ENCODE measurements at regions not wholly inside any gene's neighbourhood (a gene's known extent, or its start where the extent isn't known, plus 50 kb on each side); places are given as distances from the start of the nearest gene placed in this dataset.
"Not testable (repeated sequence)": the region's sequence is repeated elsewhere in the genome, so short reads cannot be mapped to it uniquely, and the experiment has no call there.

DNA sequence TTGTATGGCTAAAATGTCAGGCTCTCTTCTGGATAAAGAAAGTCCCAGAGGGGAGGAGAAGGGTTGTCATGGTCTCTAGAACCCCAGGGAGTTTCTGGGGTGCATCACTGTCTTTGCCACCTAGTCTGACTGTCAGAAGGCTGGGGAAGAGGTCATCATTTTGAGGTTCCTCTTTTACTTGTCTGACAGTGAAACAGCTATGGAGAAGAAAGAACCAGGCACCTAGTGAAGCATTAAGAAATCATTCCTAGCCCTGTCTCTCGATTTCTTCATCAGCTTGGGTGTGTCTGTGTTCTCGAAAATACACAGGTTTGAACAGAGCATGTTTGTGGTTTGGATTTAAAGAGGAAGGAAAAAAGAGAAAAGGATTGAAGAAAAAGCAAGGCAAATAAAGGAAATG is 158.7 kb upstream of the LRIG3 start:
- peak; percentile 29 for DNase-seq

- no peak for DNase-seq
Observed at GRCh38 chr12:59077575-59078426, 157.5 kb upstream of the LRIG3 start.

GRCh38 chr12:59077153-59077552 is 156.8 kb upstream of the LRIG3 start:
- no peak for DNase-seq

DNA sequence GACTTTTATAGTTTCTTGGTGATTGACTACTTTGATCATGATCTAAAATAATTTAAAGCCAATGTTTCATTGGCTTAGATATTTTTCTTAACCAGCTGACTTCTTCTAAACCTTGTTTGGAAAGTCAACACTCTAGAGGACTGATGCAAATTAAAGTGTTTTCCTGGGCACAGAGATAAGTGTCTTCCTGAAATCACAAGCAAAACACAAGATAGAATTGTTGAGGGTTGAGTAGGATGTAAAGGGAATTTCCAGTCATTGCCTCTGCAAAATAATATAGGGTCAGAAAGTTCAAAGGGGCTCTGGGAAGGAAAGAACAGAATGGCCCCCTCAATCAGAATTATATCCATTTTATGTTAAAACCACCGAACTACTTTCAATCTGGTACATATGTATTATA is 156.3 kb upstream of the LRIG3 start:
- no peak for DNase-seq

- no peak for DNase-seq
Observed at GRCh38 chr12:59075968-59076490, 155.7 kb upstream of the LRIG3 start.

- DNase-seq, result no peak
Observed at GRCh38 chr12:59075141-59075540, 154.8 kb upstream of the LRIG3 start.

GRCh38 chr12:59070322-59070933 is 150.1 kb upstream of the LRIG3 start:
- no peak for DNase-seq

GRCh38 chr12:59069516-59069915 is 149.2 kb upstream of the LRIG3 start:
- no peak for DNase-seq

- DNase-seq, result no peak
Observed at GRCh38 chr12:59068436-59068835, 148.1 kb upstream of the LRIG3 start.

DNA sequence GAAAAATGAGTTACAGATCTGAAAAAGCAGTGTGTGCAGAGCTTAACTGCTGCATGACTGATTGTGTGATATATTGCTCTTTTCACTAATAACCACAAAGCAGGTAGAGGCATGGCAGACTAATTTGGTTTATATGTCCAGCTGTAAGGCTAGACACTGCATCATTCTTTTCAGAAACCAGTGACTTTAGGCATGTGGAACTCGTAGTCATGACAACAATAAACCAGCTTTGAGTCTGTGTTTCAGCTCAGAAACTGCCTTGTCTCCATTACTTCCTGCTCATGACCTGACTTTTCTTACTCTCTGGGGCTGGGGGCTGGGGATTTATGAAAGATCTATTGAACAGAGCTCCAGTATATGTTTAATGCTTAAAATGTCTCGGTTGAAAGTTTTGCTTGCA is 146.8 kb upstream of the LRIG3 start:
- DNase-seq, result peak; percentile 12

DNA sequence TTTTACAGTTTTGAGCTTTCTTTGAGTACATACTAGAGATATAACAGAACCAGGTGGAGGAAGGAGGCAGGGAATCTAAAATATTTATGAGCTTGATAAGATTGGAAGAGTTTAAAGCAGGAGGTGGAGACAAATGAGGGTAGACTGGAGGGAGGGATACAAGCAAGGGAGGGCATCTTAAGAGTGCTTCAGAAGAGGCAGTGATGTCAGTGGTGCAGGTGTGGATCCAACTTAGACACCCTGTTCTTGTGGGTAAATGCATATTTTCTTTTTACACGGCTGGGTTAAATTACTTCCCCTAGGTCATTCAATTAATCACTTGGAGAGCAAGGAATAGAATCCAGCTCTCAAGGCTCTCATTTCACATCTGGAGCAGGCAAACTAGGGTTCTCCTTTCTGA is 146.1 kb upstream of the LRIG3 start:
- peak; percentile 6 for DNase-seq

DNA sequence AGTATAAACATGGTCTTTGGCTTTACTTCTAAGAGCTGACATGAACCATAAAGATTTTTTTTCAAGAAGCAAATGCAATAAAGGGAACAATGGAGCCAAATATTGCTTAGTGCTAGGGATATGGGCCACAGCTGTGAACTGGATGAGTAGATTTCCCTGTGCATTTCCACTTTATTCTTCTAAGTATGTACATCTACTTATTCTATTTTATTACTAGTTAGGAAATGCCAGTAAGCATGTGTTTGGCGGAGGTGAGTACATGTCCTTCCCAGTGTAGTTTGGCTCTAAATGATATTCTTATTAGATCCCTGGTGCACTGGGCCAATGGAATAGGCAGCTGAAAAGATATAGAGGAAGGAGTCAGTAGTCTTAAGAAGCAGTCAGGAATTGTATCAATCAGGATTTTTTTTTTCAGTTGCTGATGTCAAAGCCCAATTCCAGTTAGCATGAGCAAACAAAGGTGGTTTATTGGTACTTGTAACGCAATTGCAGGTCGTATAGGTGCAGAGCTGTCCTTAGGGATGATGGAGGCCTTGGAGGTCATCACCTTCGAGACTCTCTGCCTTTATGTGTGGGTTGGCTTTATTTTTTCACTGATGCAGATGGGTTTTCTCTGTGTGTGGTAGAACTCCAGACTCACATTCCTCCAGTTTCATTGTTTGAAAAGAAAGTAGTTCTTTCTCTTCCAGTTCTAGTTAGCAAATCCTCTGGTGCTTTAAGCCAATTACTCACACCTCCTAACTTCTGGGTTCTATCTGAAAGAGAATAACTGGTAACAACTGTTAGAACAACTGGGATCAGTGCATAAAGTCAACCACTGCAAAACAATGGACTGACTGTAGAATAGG is 139.0 kb upstream of the LRIG3 start:
- DNase-seq, result no peak

DNA sequence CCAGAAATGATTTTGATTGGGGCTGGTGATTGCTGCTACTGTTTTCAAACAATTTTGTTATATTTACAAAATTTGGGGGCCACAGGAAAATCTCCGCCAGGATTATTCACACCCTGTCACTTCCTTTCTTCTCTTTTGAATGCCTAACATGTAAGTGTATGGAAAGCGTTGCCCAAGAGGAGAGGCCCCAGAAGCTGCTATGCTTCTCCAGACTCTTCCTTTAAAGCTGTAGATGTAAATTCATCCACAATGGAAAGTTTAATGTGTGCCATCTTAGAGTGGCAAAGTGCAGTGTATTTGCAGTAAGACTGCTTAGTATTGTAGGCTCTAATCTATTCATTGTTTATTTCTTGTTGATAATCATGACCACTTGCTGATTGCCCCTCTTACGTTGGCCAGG is 136.7 kb upstream of the LRIG3 start:
- DNase-seq, result no peak

DNA sequence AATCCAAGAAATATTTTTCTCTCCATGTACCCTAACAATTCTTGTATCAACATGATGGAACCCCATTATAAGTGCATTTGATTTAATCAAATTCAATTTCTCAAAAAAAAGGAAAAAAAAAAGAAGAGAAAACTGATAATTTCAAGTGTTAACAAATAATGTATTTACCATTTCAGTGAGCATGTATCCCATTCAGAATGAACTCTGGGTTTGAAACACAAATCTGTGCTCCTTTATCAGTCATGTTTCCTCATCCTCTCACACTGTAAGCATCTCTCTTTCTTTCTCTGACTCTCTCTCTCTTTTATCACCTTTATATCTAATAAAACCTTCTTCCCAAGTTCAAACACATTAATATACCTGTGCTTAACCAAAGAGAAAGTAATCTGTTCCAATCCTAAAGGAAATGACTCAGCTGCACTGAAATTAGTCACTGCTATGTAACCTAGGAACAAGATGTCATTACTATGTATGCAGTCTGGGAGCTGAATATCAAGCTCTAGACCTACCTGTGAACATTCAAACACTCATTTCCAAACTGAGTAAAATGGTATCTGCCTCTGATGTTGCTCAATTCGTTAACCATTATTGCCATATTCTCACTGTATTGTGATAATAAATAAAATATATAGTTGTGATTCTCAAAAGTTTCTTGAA is 135.0 kb upstream of the LRIG3 start:
- DNase-seq, result peak; percentile 81

- not testable (repeated sequence) for DNase-seq
Observed at GRCh38 chr12:59053266-59053899, 133.1 kb upstream of the LRIG3 start.

- no peak for DNase-seq
Observed at GRCh38 chr12:59046763-59047534, 126.6 kb upstream of the LRIG3 start.

- DNase-seq, result no peak
Observed at GRCh38 chr12:59044791-59045190, 124.5 kb upstream of the LRIG3 start.

- DNase-seq, result peak; percentile 93
Observed at GRCh38 chr12:59041241-59042121, 121.2 kb upstream of the LRIG3 start.

DNA sequence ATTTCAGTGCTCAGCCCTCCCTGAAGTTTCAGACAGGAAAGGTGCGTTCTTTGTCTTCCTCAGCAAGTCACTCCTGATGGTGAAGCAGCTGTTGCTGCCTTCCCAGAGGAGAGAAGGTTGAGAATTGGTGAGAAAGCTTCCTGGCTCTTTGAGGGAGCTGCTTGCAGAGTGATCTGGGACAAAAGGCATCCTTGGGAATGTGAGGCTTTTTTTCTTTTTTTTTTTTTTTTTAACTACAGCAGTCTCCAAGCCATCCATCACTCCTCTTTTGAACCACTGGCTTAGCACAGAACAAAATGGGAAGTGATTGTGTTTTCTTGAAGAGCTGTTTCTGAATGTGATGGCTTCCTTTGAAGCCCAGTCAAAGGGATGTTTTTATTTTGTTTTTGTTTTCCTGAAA is 120.4 kb upstream of the LRIG3 start:
- peak; percentile 89 for DNase-seq

- no peak for DNase-seq
Observed at GRCh38 chr12:59040043-59040442, 119.7 kb upstream of the LRIG3 start.
